ENCODE measurements at regions not wholly inside any gene's neighbourhood (a gene's known extent, or its start where the extent isn't known, plus 50 kb on each side); places are given as distances from the start of the nearest gene placed in this dataset.

DNA sequence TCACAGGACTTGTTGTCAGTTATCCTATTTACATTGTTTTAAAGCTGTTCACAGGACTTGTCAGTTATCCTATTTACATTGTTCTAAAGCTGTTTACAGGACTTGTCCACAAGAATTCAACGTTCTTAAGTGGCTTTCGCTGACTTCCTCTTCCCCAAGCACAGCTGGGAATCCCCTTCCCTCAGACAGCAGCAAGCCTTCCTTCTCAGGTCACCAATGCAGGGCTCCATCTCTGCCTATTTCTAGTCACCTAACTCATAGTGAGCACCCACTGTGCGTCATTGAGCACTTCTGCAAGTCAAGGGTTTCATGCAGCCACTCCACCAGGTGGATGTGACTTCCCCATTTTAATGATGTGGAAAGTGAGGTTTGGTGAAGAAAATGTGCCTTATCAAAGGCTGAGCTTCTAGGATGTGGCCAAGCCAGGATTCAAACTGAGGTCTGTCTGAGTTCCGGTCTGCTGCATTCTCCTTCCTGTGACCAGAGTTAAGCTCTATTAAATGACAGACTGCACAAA, 109.8 kb upstream of the ZNF462 start:
- TF ChIP-seq, protein P1, sequence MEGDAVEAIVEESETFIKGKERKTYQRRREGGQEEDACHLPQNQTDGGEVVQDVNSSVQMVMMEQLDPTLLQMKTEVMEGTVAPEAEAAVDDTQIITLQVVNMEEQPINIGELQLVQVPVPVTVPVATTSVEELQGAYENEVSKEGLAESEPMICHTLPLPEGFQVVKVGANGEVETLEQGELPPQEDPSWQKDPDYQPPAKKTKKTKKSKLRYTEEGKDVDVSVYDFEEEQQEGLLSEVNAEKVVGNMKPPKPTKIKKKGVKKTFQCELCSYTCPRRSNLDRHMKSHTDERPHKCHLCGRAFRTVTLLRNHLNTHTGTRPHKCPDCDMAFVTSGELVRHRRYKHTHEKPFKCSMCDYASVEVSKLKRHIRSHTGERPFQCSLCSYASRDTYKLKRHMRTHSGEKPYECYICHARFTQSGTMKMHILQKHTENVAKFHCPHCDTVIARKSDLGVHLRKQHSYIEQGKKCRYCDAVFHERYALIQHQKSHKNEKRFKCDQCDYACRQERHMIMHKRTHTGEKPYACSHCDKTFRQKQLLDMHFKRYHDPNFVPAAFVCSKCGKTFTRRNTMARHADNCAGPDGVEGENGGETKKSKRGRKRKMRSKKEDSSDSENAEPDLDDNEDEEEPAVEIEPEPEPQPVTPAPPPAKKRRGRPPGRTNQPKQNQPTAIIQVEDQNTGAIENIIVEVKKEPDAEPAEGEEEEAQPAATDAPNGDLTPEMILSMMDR (IDR thresholded peaks at IDR 0.05): no peak
- TF ChIP-seq EP300 (IDR thresholded peaks at IDR 0.05; ENCODE audit: low read depth) (no peak), POLR2A (IDR thresholded peaks at IDR 0.05) (no peak), POLR2AphosphoS5 (IDR thresholded peaks at IDR 0.05) (no peak)
